ENCODE measurements at regions not wholly inside any gene's neighbourhood (a gene's known extent, or its start where the extent isn't known, plus 50 kb on each side); places are given as distances from the start of the nearest gene placed in this dataset.

- no peak for DNase-seq (ENCODE audit: low spot score)
- Histone ChIP-seq H3K79me2 (ENCODE audit: low read depth) (no peaks in the 10 kb centered on the region), H3K4me2 (no peak overlapping the region), H3K9ac (no peak overlapping the region), H3K4me3 (no peak overlapping the region), H3K9me3 (ENCODE audit: low read depth) (no peaks in the 10 kb centered on the region), H3K36me3 (no peaks in the 10 kb centered on the region), H3K27me3 (no peaks in the 10 kb centered on the region), H2AFZ (replicated peaks) (no peak overlapping the region), H3K27ac (no peak overlapping the region), H4K20me1 (ENCODE audit: low read depth) (no peaks in the 10 kb centered on the region), H3F3A (ENCODE audit: low read depth) (no peaks in the 10 kb centered on the region), H3K4me1 (peaks cover 9% of the 10 kb centered on the region)
- TF ChIP-seq CTCF (IDR thresholded peaks at IDR 0.05) (no peak), EZH2phosphoT487 (IDR thresholded peaks at IDR 0.05) (no peak), EZH2 (IDR thresholded peaks at IDR 0.05) (no peak)
- Mint-ChIP-seq H3K27ac (no peak overlapping the region), H3K4me3 (no peak overlapping the region), H3K36me3 (no peaks in the 10 kb centered on the region), H3K4me1 (no peaks in the 10 kb centered on the region), H3K9me3 (no peaks in the 10 kb centered on the region), H3K27me3 (ENCODE audit: insufficient read depth, low read depth) (no peaks in the 10 kb centered on the region)
Measured at GRCh38 chr14:86847140-86847539, 1145.8 kb downstream of the GALC start.

- Histone ChIP-seq H3K9me3 (ENCODE audit: low read depth) (no peaks in the 10 kb centered on the region), H3K4me1 (peaks cover 5% of the 10 kb centered on the region), H3K9ac (no peak overlapping the region), H3K36me3 (no peaks in the 10 kb centered on the region), H3K27me3 (no peaks in the 10 kb centered on the region), H3K4me3 (no peak overlapping the region), H3K4me2 (no peak overlapping the region), H3K79me2 (ENCODE audit: low read depth) (no peaks in the 10 kb centered on the region), H3F3A (ENCODE audit: low read depth) (no peaks in the 10 kb centered on the region), H4K20me1 (ENCODE audit: low read depth) (no peaks in the 10 kb centered on the region), H3K27ac (no peak overlapping the region), H2AFZ (replicated peaks) (no peak overlapping the region)
- Mint-ChIP-seq H3K36me3 (no peaks in the 10 kb centered on the region), H3K4me3 (no peak overlapping the region), H3K4me1 (no peaks in the 10 kb centered on the region), H3K9me3 (no peaks in the 10 kb centered on the region), H3K27ac (no peak overlapping the region), H3K27me3 (ENCODE audit: insufficient read depth, low read depth) (no peaks in the 10 kb centered on the region)
- DNase-seq (ENCODE audit: low spot score): no peak
- TF ChIP-seq EZH2 (IDR thresholded peaks at IDR 0.05): no peak
- no peak for TF ChIP-seq EZH2phosphoT487 (IDR thresholded peaks at IDR 0.05)
Measured at GRCh38 chr14:86838363-86838762, 1154.6 kb downstream of the GALC start.

- Histone ChIP-seq H2AFZ (replicated peaks) (no peak overlapping the region), H3K4me3 (no peak overlapping the region), H3F3A (ENCODE audit: low read depth) (no peaks in the 10 kb centered on the region), H3K36me3 (no peaks in the 10 kb centered on the region), H3K27me3 (no peaks in the 10 kb centered on the region), H3K9ac (no peak overlapping the region), H3K4me1 (no peaks in the 10 kb centered on the region), H3K27ac (no peak overlapping the region), H3K79me2 (ENCODE audit: low read depth) (no peaks in the 10 kb centered on the region), H3K4me2 (no peak overlapping the region), H3K9me3 (ENCODE audit: low read depth) (no peaks in the 10 kb centered on the region), H4K20me1 (ENCODE audit: low read depth) (no peaks in the 10 kb centered on the region)
- no peak for DNase-seq (ENCODE audit: low spot score)
- H3K27me3 Mint-ChIP-seq (ENCODE audit: insufficient read depth, low read depth): no peaks in the 10 kb centered on the region
- no peaks in the 10 kb centered on the region for H3K36me3 Mint-ChIP-seq
- TF ChIP-seq EZH2 (IDR thresholded peaks at IDR 0.05): no peak
- TF ChIP-seq EZH2phosphoT487 (IDR thresholded peaks at IDR 0.05): no peak
- no peak for TF ChIP-seq CTCF (IDR thresholded peaks at IDR 0.05)
- no peaks in the 10 kb centered on the region for H3K4me1 Mint-ChIP-seq
- H3K27ac Mint-ChIP-seq: no peak overlapping the region
- H3K9me3 Mint-ChIP-seq: no peaks in the 10 kb centered on the region
- no peak overlapping the region for H3K4me3 Mint-ChIP-seq
Measured at GRCh38 chr14:86826661-86827060, 1166.3 kb downstream of the GALC start.

- Histone ChIP-seq H3K4me3 (no peak overlapping the region), H3K4me2 (no peak overlapping the region), H3K27me3 (no peaks in the 10 kb centered on the region), H3K79me2 (ENCODE audit: low read depth) (no peaks in the 10 kb centered on the region), H3K4me1 (no peaks in the 10 kb centered on the region), H4K20me1 (ENCODE audit: low read depth) (no peaks in the 10 kb centered on the region), H2AFZ (replicated peaks) (no peak overlapping the region), H3K9me3 (ENCODE audit: low read depth) (no peaks in the 10 kb centered on the region), H3K36me3 (no peaks in the 10 kb centered on the region), H3K9ac (no peak overlapping the region), H3K27ac (no peak overlapping the region), H3F3A (ENCODE audit: low read depth) (no peaks in the 10 kb centered on the region)
- TF ChIP-seq EZH2phosphoT487 (IDR thresholded peaks at IDR 0.05) (no peak), CTCF (IDR thresholded peaks at IDR 0.05) (no peak), EZH2 (IDR thresholded peaks at IDR 0.05) (no peak)
- H3K36me3 Mint-ChIP-seq: no peaks in the 10 kb centered on the region
- H3K27me3 Mint-ChIP-seq (ENCODE audit: insufficient read depth, low read depth): no peaks in the 10 kb centered on the region
- H3K9me3 Mint-ChIP-seq: no peaks in the 10 kb centered on the region
- H3K27ac Mint-ChIP-seq: no peak overlapping the region
- H3K4me3 Mint-ChIP-seq: no peak overlapping the region
- DNase-seq (ENCODE audit: low spot score): no peak
- H3K4me1 Mint-ChIP-seq: peaks cover 4% of the 10 kb centered on the region
Measured at GRCh38 chr14:86824167-86824566, 1168.8 kb downstream of the GALC start.

Data from neural progenitor cell (in vitro differentiated cells).